Liver (tissue), 3 donors: ENCODE measurements at regions not wholly inside any gene's neighbourhood (a gene's known extent, or its start where the extent isn't known, plus 50 kb on each side); places are given as distances from the start of the nearest gene placed in this dataset.

Source experiments
- CTCF ChIP-seq: fragments of 150-350 bp; IDR thresholded peaks from 2 replicates; pipeline ENCODE4 v1.5.1; 2017; ENCODE audit warnings: improper control_type of control experiment, low read depth, low read length; ENCODE audit not compliant: missing input control
- EGR1 ChIP-seq, 2 donors: IDR thresholded peaks; 2 replicates each; pipeline ENCODE4 v1.6.1; 2016 to 2018; ENCODE audit warnings: antibody characterized with exemption in 2 of 2, low read depth in 2 of 2
- FOXA1 ChIP-seq: IDR thresholded peaks from 2 replicates; pipeline ENCODE4 v1.6.1; 2016; ENCODE audit warnings: antibody characterized with exemption
- GABPA ChIP-seq, 2 donors: IDR thresholded peaks in 1 of 2; conservative IDR thresholded peaks in 1 of 2; 2 replicates each; pipeline ENCODE4 v1.6.1; 2016; ENCODE audit warnings: antibody characterized with exemption in 2 of 2, mild to moderate bottlenecking in 1 of 2, moderate library complexity in 1 of 2
- MAX ChIP-seq: IDR thresholded peaks from 2 replicates; pipeline ENCODE4 v1.6.1; 2016; ENCODE audit warnings: antibody characterized with exemption
- RAD21 ChIP-seq, 2 donors: IDR thresholded peaks; 2 replicates each; pipeline ENCODE4 v1.6.1; 2016; ENCODE audit warnings: antibody characterized with exemption in 2 of 2, mild to moderate bottlenecking in 2 of 2
- REST ChIP-seq: IDR thresholded peaks from 2 replicates; pipeline ENCODE4 v1.6.1; 2016; ENCODE audit warnings: antibody characterized with exemption, mild to moderate bottlenecking
- RXRA ChIP-seq, 2 donors: IDR thresholded peaks; 2 replicates each; pipeline ENCODE4 v1.6.1; 2017 to 2018; ENCODE audit warnings: antibody characterized with exemption in 2 of 2, mild to moderate bottlenecking in 1 of 2
- SP1 ChIP-seq: IDR thresholded peaks from 2 replicates; pipeline ENCODE4 v1.6.1; 2018; ENCODE audit warnings: antibody characterized with exemption, mild to moderate bottlenecking
- YY1 ChIP-seq: IDR thresholded peaks from 2 replicates; pipeline ENCODE4 v1.6.1; 2016; ENCODE audit warnings: antibody characterized with exemption, mild to moderate bottlenecking
- donor health status: healthy.
- donor health status: healthy.

- no peak for TF ChIP-seq YY1
- TF ChIP-seq SP1 = no peak
- TF ChIP-seq CTCF = no peak
- TF ChIP-seq MAX = no peak
- TF ChIP-seq REST = no peak
- no peak for TF ChIP-seq RAD21 (IDR thresholded peaks at IDR 0.05)
- TF ChIP-seq GABPA (IDR thresholded peaks at IDR 0.05 in 1 of 2, conservative IDR thresholded peaks at IDR 0.05 in 1 of 2) = no peak
- TF ChIP-seq EGR1 (IDR thresholded peaks at IDR 0.05; ENCODE audit: low read depth in 2 of 2) = no peak
- TF ChIP-seq RXRA (IDR thresholded peaks at IDR 0.05) = no peak
- TF ChIP-seq FOXA1 = no peak
Measured at GRCh38 chr10:28400176-28400575, 97.3 kb upstream of the MPP7 start.
